PC-9 (cell line): ENCODE measurements at regions not wholly inside any gene's neighbourhood (a gene's known extent, or its start where the extent isn't known, plus 50 kb on each side); places are given as distances from the start of the nearest gene placed in this dataset.
"Not testable (repeated sequence)": the region's sequence is repeated elsewhere in the genome, so short reads cannot be mapped to it uniquely, and the experiment has no call there.

Source experiments
- EZH2 ChIP-seq: fragments of 200-600 bp; sonication (generic); IDR thresholded peaks from 2 replicates; pipeline ENCODE4 v1.8.0; 2017; ENCODE audit warnings: antibody characterized with exemption, low read depth
- TF ChIP-seq, protein P1 (sequence below): fragments of 200-600 bp; sonication (generic); conservative IDR thresholded peaks from 2 replicates; pipeline ENCODE4 v1.6.1; 2017; ENCODE audit warnings: mixed run types, antibody characterized with exemption, mild to moderate bottlenecking, moderate library complexity

DNA sequence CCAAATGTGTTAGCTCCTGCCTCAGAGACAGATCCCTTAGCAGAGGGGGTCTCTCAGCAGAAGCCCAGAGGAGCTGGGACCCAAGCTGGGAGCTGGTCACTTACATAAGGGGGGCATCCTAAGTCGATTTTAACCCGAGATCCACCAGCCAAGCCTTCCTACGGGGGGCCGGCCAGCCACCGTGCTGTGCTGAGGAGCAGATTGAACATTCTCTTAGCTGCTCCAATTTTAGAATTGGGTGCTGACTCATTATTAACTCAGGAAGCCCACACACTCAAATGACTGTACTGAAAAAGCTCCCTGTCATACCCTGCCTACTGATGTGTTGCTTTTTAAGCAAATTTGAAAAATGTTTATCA is 373.0 kb downstream of the BCL2L11 start:
- TF ChIP-seq, protein P1, sequence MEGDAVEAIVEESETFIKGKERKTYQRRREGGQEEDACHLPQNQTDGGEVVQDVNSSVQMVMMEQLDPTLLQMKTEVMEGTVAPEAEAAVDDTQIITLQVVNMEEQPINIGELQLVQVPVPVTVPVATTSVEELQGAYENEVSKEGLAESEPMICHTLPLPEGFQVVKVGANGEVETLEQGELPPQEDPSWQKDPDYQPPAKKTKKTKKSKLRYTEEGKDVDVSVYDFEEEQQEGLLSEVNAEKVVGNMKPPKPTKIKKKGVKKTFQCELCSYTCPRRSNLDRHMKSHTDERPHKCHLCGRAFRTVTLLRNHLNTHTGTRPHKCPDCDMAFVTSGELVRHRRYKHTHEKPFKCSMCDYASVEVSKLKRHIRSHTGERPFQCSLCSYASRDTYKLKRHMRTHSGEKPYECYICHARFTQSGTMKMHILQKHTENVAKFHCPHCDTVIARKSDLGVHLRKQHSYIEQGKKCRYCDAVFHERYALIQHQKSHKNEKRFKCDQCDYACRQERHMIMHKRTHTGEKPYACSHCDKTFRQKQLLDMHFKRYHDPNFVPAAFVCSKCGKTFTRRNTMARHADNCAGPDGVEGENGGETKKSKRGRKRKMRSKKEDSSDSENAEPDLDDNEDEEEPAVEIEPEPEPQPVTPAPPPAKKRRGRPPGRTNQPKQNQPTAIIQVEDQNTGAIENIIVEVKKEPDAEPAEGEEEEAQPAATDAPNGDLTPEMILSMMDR = not testable (repeated sequence)
- not testable (repeated sequence) for TF ChIP-seq EZH2
